ENCODE measurements at regions not wholly inside any gene's neighbourhood (a gene's known extent, or its start where the extent isn't known, plus 50 kb on each side); places are given as distances from the start of the nearest gene placed in this dataset.
"Not testable (repeated sequence)": the region's sequence is repeated elsewhere in the genome, so short reads cannot be mapped to it uniquely, and the experiment has no call there.

DNA sequence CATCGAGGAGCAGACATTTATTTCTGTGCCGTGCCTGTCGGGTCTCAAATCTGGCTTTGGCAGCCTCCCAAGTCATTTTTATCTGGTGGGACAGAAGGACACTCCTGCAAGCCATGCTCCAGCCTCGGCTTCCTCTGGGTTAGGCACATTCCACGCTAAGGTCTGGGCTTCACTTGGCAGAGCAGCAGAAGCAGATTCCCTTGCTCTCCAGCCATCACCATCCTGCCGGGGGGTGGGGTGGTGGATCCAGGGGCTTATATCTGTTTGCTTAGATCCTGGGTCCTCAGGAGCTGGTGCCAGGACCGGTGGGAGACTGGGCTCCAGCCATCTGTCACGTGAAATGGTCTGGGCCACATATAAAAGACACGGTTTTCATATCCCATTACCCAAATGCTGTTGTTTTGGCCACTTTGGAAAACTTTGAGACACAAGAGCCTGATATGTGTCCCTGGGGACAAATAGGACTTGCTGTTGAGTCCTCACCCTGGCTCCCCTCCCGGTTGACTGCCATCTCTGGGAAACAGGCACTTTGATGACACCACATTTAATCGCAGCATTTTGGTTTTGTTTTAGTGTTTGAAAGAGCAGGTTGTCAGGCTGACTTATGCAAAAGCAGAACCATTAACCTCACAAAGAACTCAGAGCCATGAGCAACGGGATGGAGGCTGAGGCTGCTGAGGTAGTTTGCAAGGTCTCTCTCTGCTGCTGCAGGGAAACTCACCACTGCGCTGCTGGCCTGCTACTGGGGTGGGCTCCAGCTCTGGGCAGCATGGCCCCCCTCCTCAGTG lies 69.6 kb upstream of the PRMT8 start:
- no peak for DNase-seq

DNA sequence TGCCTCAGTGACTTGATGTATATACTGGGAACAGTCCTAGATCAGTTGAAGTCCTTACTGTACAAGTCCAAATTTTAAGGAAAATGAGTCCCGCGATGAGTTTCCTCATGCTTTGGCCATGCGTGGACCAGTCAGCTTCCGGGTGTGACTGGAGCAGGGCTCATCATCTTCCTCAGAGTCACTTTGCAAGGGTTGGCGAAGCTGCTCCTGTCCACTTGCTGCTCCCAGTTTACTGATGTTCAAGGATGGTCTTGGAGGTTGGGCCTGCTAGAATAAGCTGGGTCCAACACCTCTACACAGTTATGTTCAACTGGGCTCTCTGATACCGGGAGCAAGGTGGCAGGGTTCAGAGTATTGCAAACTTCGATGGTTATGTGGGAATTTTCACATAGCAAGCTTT lies 66.2 kb upstream of the PRMT8 start:
- not testable (repeated sequence) for DNase-seq

GRCh38 chr12:3427956-3428355 lies 63.0 kb upstream of the PRMT8 start:
- DNase-seq: no peak

DNA sequence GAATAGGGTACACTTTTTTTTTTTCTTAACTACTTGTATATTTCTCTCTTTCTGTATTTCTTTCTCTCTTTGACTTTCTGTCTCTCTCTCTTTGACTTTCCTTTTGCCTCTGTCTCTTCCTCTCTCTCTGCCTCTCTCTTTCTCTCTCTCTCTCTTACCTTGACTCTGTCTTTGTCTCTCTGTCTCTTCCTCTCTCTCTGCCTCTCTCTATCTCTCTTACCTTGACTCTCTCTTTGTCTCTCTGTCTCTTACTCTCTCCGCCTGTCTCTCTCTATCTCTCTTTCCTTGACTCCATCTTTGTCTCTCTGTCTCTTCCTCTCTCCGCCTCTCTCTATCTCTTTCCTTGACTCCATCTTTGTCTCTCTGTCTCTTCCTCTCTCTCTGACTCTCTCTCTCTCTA lies 62.4 kb upstream of the PRMT8 start:
- no peak for DNase-seq

GRCh38 chr12:3429523-3429922 lies 61.5 kb upstream of the PRMT8 start:
- not testable (repeated sequence) for DNase-seq

- DNase-seq: no peak
Observed at GRCh38 chr12:3431686-3432085, 59.3 kb upstream of the PRMT8 start.

GRCh38 chr12:3432176-3432742 lies 58.7 kb upstream of the PRMT8 start:
- DNase-seq: no peak

- no peak for DNase-seq
Observed at GRCh38 chr12:3432868-3433267, 58.1 kb upstream of the PRMT8 start.

GRCh38 chr12:3436461-3437065 lies 54.4 kb upstream of the PRMT8 start:
- DNase-seq: no peak

- no peak for DNase-seq
Observed at GRCh38 chr12:3437986-3438385, 53.0 kb upstream of the PRMT8 start.

- no peak for DNase-seq
Observed at GRCh38 chr12:3438401-3438800, 52.6 kb upstream of the PRMT8 start.

Data from left kidney (tissue), 1 donor.